ENCODE measurements at regions not wholly inside any gene's neighbourhood (a gene's known extent, or its start where the extent isn't known, plus 50 kb on each side); places are given as distances from the start of the nearest gene placed in this dataset.

DNA sequence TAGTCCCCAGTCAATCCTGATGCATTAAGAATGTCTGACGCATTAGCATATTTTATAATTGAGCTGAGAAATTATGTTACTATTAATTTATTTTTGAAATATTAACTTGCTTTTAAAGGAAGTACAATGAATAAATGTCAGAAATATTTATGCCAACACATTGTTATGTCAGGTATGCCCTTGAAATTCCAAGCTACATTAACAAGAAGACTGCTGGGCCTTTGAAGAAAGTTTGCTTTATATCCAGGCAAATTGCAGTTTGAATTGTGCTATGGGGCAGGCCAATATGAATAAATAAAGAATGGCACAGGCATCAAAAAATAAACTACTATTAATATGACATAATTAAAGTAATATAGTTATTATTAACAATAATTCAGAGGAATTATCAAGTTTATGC is 1391.3 kb downstream of the PLA2G4A start:
- Histone ChIP-seq H3K36me3 (ENCODE audit: control insufficient read depth, insufficient read depth, low read length) (no peaks in the 10 kb centered on the region), H3K4me3 (ENCODE audit: insufficient read depth, low read depth, low read length) (no peak overlapping the region), H3K9me3 (ENCODE audit: control insufficient read depth, low read length) (no peaks in the 10 kb centered on the region), H3K27me3 (ENCODE audit: control insufficient read depth, insufficient read depth, low read length, poor library complexity, severe bottlenecking) (no peaks in the 10 kb centered on the region), H3K27ac (ENCODE audit: insufficient read depth, low read depth, low read length, poor library complexity, severe bottlenecking) (no peak overlapping the region), H3K4me1 (ENCODE audit: control insufficient read depth, insufficient read depth, low read length) (no peaks in the 10 kb centered on the region)
- WGBS, 2 experiments, result no CpG with 5 or more reads among the region's 1 CpG

DNA sequence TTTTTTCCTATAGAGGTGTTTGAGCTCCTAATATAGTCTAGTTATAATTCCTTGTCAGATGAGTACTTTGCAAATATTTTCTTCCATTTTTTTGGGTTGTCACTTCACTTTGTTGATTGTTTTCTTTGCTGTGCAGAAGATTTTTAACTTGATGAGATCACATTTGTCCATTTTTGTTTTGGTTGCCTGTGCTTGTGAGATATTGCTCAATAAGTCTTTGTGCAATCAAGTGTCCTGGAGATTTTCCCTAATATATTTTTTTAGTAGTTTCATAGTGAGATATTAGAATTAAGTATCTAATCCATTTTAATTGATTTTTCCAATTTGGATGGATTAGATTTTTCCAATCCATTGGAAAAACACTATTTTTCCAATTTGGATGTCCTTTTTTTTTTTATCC is 1395.5 kb downstream of the PLA2G4A start:
- Histone ChIP-seq H3K36me3 (ENCODE audit: control insufficient read depth, insufficient read depth, low read length) (no peaks in the 10 kb centered on the region), H3K4me3 (ENCODE audit: insufficient read depth, low read depth, low read length) (no peak overlapping the region), H3K4me1 (ENCODE audit: control insufficient read depth, insufficient read depth, low read length) (no peaks in the 10 kb centered on the region), H3K27me3 (ENCODE audit: control insufficient read depth, insufficient read depth, low read length, poor library complexity, severe bottlenecking) (no peaks in the 10 kb centered on the region), H3K27ac (ENCODE audit: insufficient read depth, low read depth, low read length, poor library complexity, severe bottlenecking) (no peak overlapping the region), H3K9me3 (ENCODE audit: control insufficient read depth, low read length) (no peaks in the 10 kb centered on the region)

DNA sequence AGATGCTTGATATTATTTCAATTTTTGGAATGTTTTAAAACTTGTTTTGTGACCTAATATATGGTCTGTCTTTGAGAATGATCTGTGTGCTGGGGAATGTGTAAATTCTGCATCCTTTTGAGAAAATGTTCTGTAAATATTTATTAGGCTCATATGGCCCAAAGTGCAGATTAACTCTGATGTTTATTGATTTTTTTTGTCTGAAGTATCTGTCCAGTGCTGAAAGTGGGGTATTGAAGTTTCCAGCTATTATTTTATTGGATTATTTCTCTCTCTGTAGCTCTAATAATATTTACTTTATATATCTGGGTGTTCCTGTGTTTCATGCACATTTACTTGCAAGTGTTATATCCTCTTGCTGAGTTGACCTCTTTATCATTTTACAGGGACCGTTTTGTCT is 1397.2 kb downstream of the PLA2G4A start:
- no peaks in the 10 kb centered on the region for H3K36me3 ChIP-seq (ENCODE audit: control insufficient read depth, insufficient read depth, low read length)
- no peaks in the 10 kb centered on the region for H3K4me1 ChIP-seq (ENCODE audit: control insufficient read depth, insufficient read depth, low read length)
- H3K4me3 ChIP-seq (ENCODE audit: insufficient read depth, low read depth, low read length), result no peak overlapping the region
- H3K9me3 ChIP-seq (ENCODE audit: control insufficient read depth, low read length), result no peaks in the 10 kb centered on the region
- H3K27ac ChIP-seq (ENCODE audit: insufficient read depth, low read depth, low read length, poor library complexity, severe bottlenecking), result no peak overlapping the region
- 71% methylated on average over 1 of the region's 1 CpG; no CpG with 5 or more reads in 1 of the 2 experiments for WGBS, 2 experiments
- H3K27me3 ChIP-seq (ENCODE audit: control insufficient read depth, insufficient read depth, low read length, poor library complexity, severe bottlenecking), result no peaks in the 10 kb centered on the region

DNA sequence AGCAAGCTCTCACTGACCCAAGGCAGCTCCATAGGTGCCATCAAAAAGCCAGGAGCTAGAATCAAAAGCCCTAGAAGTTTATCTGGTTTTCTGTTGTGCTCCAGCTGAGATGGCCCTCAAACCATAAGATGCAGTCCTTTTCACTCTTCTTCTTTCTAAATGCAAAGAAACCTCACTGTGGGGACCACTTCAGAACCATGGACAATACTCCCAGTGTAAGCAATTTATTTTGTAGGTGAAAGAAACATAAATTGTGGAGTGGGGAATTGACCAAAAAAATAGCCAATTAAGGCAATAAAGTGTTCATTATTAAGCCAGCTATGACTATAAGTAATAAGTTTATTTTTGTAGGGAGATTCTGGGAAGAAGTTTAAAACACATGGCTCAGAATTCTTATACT is 1399.9 kb downstream of the PLA2G4A start:
- no peaks in the 10 kb centered on the region for H3K27me3 ChIP-seq (ENCODE audit: control insufficient read depth, insufficient read depth, low read length, poor library complexity, severe bottlenecking)

DNA sequence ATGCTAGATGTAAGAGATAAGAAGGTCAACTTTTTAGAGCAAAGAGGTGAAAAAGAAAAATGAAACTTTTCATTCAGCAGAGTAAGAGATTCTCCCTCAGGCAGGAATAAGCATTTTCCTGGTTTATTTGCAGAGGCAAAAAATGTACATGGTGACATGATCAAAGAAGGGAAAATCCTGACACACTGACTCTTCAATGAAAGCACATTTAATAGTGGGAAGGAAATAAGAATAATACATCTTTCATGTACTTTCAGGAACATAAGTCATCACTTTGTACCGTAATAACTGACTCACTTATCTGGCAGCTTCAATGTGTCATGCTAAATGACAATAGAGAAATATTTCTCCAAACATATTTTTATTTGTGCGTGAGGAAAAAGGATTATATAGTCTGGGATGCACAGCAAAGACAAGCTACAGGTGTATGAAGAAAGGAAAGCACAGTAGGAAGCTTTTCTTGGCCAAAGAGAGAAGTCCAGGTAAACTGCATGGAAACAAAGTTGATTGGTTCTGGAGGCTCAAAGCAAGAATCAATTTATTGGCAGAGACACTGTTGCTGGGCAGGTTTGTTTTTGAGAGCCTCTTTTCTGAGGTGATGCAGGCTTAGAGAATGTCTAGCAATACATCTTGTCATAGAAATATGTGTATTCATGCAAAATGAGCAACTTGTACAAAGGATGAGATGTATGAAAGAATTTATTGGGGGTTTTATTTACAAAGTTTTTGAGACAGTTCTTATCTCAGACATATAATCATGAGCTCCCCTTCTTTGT is 1409.0 kb downstream of the PLA2G4A start:
- H3K27ac ChIP-seq (ENCODE audit: insufficient read depth, low read depth, low read length, poor library complexity, severe bottlenecking), result no peak overlapping the region
- WGBS, 2 experiments, result 83 to 94% methylated on average over 1 of the region's 2 CpGs
- peaks cover 4% of the 10 kb centered on the region for H3K4me1 ChIP-seq (ENCODE audit: control insufficient read depth, insufficient read depth, low read length)
- H3K4me3 ChIP-seq (ENCODE audit: insufficient read depth, low read depth, low read length), result no peak overlapping the region
- H3K36me3 ChIP-seq (ENCODE audit: control insufficient read depth, insufficient read depth, low read length), result no peaks in the 10 kb centered on the region
- H3K9me3 ChIP-seq (ENCODE audit: control insufficient read depth, low read length), result no peaks in the 10 kb centered on the region
- no peaks in the 10 kb centered on the region for H3K27me3 ChIP-seq (ENCODE audit: control insufficient read depth, insufficient read depth, low read length, poor library complexity, severe bottlenecking)

More for the DNA sequence above, 1399.9 kb downstream of the PLA2G4A start:
- no peaks in the 10 kb centered on the region for H3K4me1 ChIP-seq (ENCODE audit: control insufficient read depth, insufficient read depth, low read length)
- no peaks in the 10 kb centered on the region for H3K9me3 ChIP-seq (ENCODE audit: control insufficient read depth, low read length)
- no peak overlapping the region for H3K4me3 ChIP-seq (ENCODE audit: insufficient read depth, low read depth, low read length)
- H3K36me3 ChIP-seq (ENCODE audit: control insufficient read depth, insufficient read depth, low read length), result no peaks in the 10 kb centered on the region
- H3K27ac ChIP-seq (ENCODE audit: insufficient read depth, low read depth, low read length, poor library complexity, severe bottlenecking), result no peak overlapping the region

DNA sequence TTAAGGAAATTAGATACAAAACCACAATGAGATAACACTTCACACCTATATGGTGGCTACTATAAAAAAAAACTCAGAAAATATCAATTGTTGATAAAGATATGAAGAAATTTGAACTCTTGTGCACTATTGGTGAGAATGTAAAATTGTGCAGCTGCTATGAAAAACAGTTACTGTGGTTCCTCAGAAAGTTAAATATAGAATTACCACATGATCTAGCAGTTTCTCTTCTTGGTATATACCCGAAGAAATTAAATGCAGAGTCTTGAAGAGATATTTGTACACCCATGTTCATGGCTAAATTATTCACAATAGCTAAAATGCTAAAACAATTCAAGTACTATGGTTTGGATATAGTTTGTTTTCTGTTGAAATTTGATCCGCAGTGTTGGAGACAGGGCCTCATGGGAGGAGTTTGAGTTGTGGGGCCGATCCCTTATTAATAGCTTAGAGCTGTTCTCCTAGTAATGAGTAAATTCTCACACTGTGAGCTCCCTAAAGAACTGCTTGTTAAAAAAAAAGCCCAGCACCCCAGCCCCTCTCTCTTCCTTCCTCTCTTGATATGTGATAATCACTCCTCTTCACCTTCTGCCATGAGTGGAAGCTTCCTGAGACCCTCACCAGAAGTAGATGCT is 1412.1 kb downstream of the PLA2G4A start:
- no peak overlapping the region for H3K27ac ChIP-seq (ENCODE audit: insufficient read depth, low read depth, low read length, poor library complexity, severe bottlenecking)
- 85 to 87% methylated on average over 2 to 3 of the region's 3 CpGs for WGBS, 2 experiments
- H3K27me3 ChIP-seq (ENCODE audit: control insufficient read depth, insufficient read depth, low read length, poor library complexity, severe bottlenecking), result no peaks in the 10 kb centered on the region
- no peaks in the 10 kb centered on the region for H3K9me3 ChIP-seq (ENCODE audit: control insufficient read depth, low read length)
- H3K36me3 ChIP-seq (ENCODE audit: control insufficient read depth, insufficient read depth, low read length), result no peaks in the 10 kb centered on the region
- H3K4me1 ChIP-seq (ENCODE audit: control insufficient read depth, insufficient read depth, low read length), result peaks cover 4% of the 10 kb centered on the region
- H3K4me3 ChIP-seq (ENCODE audit: insufficient read depth, low read depth, low read length), result no peak overlapping the region

DNA sequence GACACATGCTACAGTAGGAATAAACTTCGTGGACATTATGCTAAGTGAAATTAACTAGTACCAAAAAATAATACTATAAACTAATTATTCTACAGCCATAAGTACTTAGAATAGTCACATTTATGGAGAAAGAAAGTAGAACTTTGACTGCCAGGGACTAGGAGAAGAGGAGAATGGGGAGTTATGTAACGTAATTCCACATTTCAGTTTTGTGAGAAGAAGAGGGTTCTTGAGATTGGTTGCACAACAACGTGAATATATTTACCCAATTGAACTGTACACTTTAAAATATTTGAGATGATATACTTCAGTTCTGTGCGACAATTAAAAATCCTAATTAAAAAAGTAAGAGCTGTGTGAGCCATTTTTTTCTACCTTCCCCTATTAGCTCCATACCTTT is 1412.9 kb downstream of the PLA2G4A start:
- Histone ChIP-seq H3K27ac (ENCODE audit: insufficient read depth, low read depth, low read length, poor library complexity, severe bottlenecking) (no peak overlapping the region), H3K4me1 (ENCODE audit: control insufficient read depth, insufficient read depth, low read length) (peaks cover 4% of the 10 kb centered on the region), H3K9me3 (ENCODE audit: control insufficient read depth, low read length) (no peaks in the 10 kb centered on the region), H3K4me3 (ENCODE audit: insufficient read depth, low read depth, low read length) (no peak overlapping the region), H3K36me3 (ENCODE audit: control insufficient read depth, insufficient read depth, low read length) (no peaks in the 10 kb centered on the region), H3K27me3 (ENCODE audit: control insufficient read depth, insufficient read depth, low read length, poor library complexity, severe bottlenecking) (no peaks in the 10 kb centered on the region)
- 90 to 100% methylated on average over 1 to 2 of the region's 4 CpGs for WGBS, 2 experiments

DNA sequence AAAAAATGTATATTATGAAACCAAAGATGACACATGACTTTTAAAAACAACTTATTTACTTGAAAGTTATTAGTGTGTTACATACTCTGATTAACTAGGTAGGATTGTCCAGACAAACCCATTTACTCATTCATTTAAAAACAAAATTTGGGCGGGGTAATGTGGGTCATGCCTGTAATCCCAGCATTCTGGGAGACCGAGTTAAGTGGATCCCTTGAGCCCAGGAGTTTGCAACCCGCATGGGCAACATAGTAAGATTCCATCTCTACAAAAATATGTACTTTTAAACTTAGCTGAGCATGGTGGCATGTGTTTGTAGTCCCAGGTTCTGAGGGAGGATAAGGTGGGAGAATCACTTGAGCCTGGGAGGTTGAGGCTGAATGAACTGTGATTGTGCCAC is 1414.7 kb downstream of the PLA2G4A start:
- H3K36me3 ChIP-seq (ENCODE audit: control insufficient read depth, insufficient read depth, low read length), result no peaks in the 10 kb centered on the region
- H3K27ac ChIP-seq (ENCODE audit: insufficient read depth, low read depth, low read length, poor library complexity, severe bottlenecking), result no peak overlapping the region
- WGBS, 2 experiments, result 78 to 85% methylated on average over 3 of the region's 3 CpGs
- no peaks in the 10 kb centered on the region for H3K27me3 ChIP-seq (ENCODE audit: control insufficient read depth, insufficient read depth, low read length, poor library complexity, severe bottlenecking)
- H3K4me1 ChIP-seq (ENCODE audit: control insufficient read depth, insufficient read depth, low read length), result peaks cover 4% of the 10 kb centered on the region
- H3K4me3 ChIP-seq (ENCODE audit: insufficient read depth, low read depth, low read length), result no peak overlapping the region
- no peaks in the 10 kb centered on the region for H3K9me3 ChIP-seq (ENCODE audit: control insufficient read depth, low read length)

DNA sequence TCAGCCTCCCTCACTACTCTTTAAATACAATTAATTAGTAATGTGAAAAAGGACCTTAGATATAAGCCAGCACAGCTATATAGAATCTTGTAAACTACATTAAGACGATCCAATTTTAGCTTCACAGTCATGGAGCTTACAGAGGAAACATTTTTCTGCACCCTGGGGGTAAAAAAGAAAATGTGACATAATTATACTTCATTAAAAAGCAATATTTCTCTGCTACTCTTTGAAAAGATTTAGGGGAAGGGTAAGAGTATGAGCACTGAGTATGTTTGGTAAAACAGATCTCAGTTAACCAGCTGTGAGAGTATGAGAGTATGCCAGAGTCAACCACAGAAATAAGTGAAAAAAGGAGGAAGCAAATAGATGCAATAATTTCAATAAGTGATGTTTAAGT is 1415.9 kb downstream of the PLA2G4A start:
- Histone ChIP-seq H3K4me3 (ENCODE audit: insufficient read depth, low read depth, low read length) (no peak overlapping the region), H3K9me3 (ENCODE audit: control insufficient read depth, low read length) (no peaks in the 10 kb centered on the region), H3K27ac (ENCODE audit: insufficient read depth, low read depth, low read length, poor library complexity, severe bottlenecking) (no peak overlapping the region), H3K36me3 (ENCODE audit: control insufficient read depth, insufficient read depth, low read length) (no peaks in the 10 kb centered on the region), H3K4me1 (ENCODE audit: control insufficient read depth, insufficient read depth, low read length) (peaks cover 4% of the 10 kb centered on the region), H3K27me3 (ENCODE audit: control insufficient read depth, insufficient read depth, low read length, poor library complexity, severe bottlenecking) (no peaks in the 10 kb centered on the region)
- 80% methylated on average over 1 of the region's 1 CpG; no CpG with 5 or more reads in 1 of the 2 experiments for WGBS, 2 experiments

DNA sequence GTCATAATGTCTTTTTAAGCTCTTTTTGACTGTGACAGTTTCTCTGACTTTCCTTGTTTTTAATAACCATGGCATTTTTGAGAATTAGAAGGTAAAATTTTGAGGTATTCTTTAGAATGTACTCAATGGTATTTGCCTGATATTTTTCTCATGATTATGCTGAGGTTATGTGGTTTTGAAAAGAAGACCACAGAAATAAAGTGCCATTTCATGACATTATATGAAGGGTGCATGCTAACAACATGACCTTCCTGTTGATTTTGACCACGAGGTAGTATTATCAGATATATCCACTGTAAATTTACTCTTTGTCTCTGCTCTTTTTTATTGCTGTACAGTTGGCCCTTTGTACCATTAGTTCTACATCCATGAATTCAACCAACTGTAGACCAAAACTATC is 1418.5 kb downstream of the PLA2G4A start:
- Histone ChIP-seq H3K36me3 (ENCODE audit: control insufficient read depth, insufficient read depth, low read length) (no peaks in the 10 kb centered on the region), H3K4me1 (ENCODE audit: control insufficient read depth, insufficient read depth, low read length) (no peaks in the 10 kb centered on the region), H3K9me3 (ENCODE audit: control insufficient read depth, low read length) (no peaks in the 10 kb centered on the region), H3K4me3 (ENCODE audit: insufficient read depth, low read depth, low read length) (no peak overlapping the region), H3K27ac (ENCODE audit: insufficient read depth, low read depth, low read length, poor library complexity, severe bottlenecking) (no peak overlapping the region), H3K27me3 (ENCODE audit: control insufficient read depth, insufficient read depth, low read length, poor library complexity, severe bottlenecking) (no peaks in the 10 kb centered on the region)
- 85 to 86% methylated on average over 1 of the region's 1 CpG for WGBS, 2 experiments
